HCT116 (cell line): ENCODE measurements at regions not wholly inside any gene's neighbourhood (a gene's known extent, or its start where the extent isn't known, plus 50 kb on each side); places are given as distances from the start of the nearest gene placed in this dataset.

Source experiments
- ATAC-seq: fragments of 200-7000 bp; cut with Tn5 transposase; 2 replicates; pipeline ENCODE4 v1.9.1; 2020; ENCODE audit warnings: mild to moderate bottlenecking, moderate library complexity
- BruUV-seq: library from RNA; stranded (reverse); fragments of 400-500 nt; replicated peaks from 2 replicates; lab custom pipeline; 2021; lab: Mats Ljungman, UMichigan
- CTCF ChIA-PET: fragments of 300-600 bp; sonication (Branson Sonifier 250); formaldehyde crosslinking; loops from one replicate; lab custom pipeline; 2021; ENCODE audit warnings: antibody characterized with exemption; lab: Charles Lee
- POLR2A ChIA-PET: fragments of 300-600, 350-600 bp; sonication (Branson Sonifier 250); formaldehyde crosslinking; loops from one replicate; lab custom pipeline; 2021; ENCODE audit warnings: antibody characterized with exemption; lab: Charles Lee
- RAD21 ChIA-PET, 2 experiments: fragments of 300-600 bp; sonication (Branson Sonifier 250); formaldehyde crosslinking; loops; one replicate each; lab custom pipeline; 2023; ENCODE audit warnings: low total read pairs in 2 of 2; ENCODE audit not compliant: uncharacterized antibody in 2 of 2, unreplicated experiment in 2 of 2, low non-redundant PET in 1 of 2; lab: Charles Lee
- DNase-seq: peaks from one replicate; pipeline ENCODE4 v3.0.0-alpha.2; 2010; ENCODE audit warnings: low read depth, low spot score
- H2AFZ ChIP-seq: fragments of 200-600 bp; shearing (Covaris generic), sonication (generic); 2 replicates; pipeline ENCODE4 v1.6.1; 2017; ENCODE audit warnings: low read depth, mixed run types, mixed read lengths, antibody characterized with exemption, low read length; ENCODE audit not compliant: poor library complexity, severe bottlenecking
- H3K27ac ChIP-seq: 2 replicates; pipeline ENCODE4 v1.5.1; 2012; ENCODE audit warnings: low read depth, low read length
- H3K27me3 ChIP-seq: fragments of 200-600 bp; sonication (generic); 2 replicates; pipeline ENCODE4 v1.6.1; 2016; ENCODE audit warnings: mixed run types, low read length, mixed read lengths; ENCODE audit not compliant: insufficient read depth
- H3K36me3 ChIP-seq, 2 experiments: fragments of 200-500 bp in 1 of 2; fragments of 200-600 bp in 1 of 2; sonication (Bioruptor generic) in 1 of 2; sonication (generic) in 1 of 2; 2 replicates each; pipeline versions ENCODE4 v1.5.1 to v1.6.1; 2014 to 2016; ENCODE audit warnings: low read length in 2 of 2, inconsistent platforms in 1 of 2, mixed read lengths in 1 of 2, mixed run types in 1 of 2; ENCODE audit not compliant: insufficient read depth in 2 of 2, control insufficient read depth in 1 of 2
- H3K4me1 ChIP-seq, 2 experiments: fragments of 200-600 bp in 1 of 2; sonication (generic) in 1 of 2; 2 replicates each; pipeline versions ENCODE4 v1.5.1 to v1.6.1; 2012 to 2017; ENCODE audit warnings: low read length in 2 of 2, inconsistent platforms in 1 of 2, mild to moderate bottlenecking in 1 of 2, mixed read lengths in 1 of 2, mixed run types in 1 of 2, moderate library complexity in 1 of 2; ENCODE audit not compliant: insufficient read depth in 2 of 2, control insufficient read depth in 1 of 2
- H3K4me2 ChIP-seq: fragments of 200-600 bp; sonication (generic); 2 replicates; pipeline ENCODE4 v1.6.1; 2017; ENCODE audit warnings: mixed run types, low read length, mixed read lengths
- H3K4me3 ChIP-seq, 2 experiments: fragments of 200-600 bp in 1 of 2; sonication (generic) in 1 of 2; replicated peaks in 1 of 2; 2 replicates each; pipeline ENCODE4 v1.5.1; 2011 to 2016; ENCODE audit warnings: low read length in 2 of 2, control low read depth in 1 of 2, low read depth in 1 of 2, mild to moderate bottlenecking in 1 of 2, mixed read lengths in 1 of 2, mixed run types in 1 of 2
- H3K79me2 ChIP-seq: fragments of 200-600 bp; sonication (generic); 2 replicates; pipeline ENCODE4 v1.6.1; 2017; ENCODE audit warnings: mild to moderate bottlenecking, mixed run types, low read length, moderate library complexity, mixed read lengths; ENCODE audit not compliant: insufficient read depth
- H3K9ac ChIP-seq: fragments of 200-600 bp; sonication (generic); 2 replicates; pipeline ENCODE4 v1.6.1; 2016; ENCODE audit warnings: low read length, mixed read lengths
- H3K9me2 ChIP-seq: fragments of 200-600 bp; sonication (generic), shearing (Covaris generic); 2 replicates; pipeline ENCODE4 v1.6.1; 2017; ENCODE audit warnings: mixed run types, mild to moderate bottlenecking, moderate library complexity; ENCODE audit not compliant: insufficient read depth
- H3K9me3 ChIP-seq, 2 experiments: fragments of 200-500 bp in 1 of 2; fragments of 200-600 bp in 1 of 2; sonication (Bioruptor generic) in 1 of 2; sonication (generic) in 1 of 2; 2 replicates each; pipeline ENCODE4 v1.6.1; 2014 to 2017; ENCODE audit warnings: low read length in 2 of 2, mixed read lengths in 2 of 2, inconsistent platforms in 1 of 2, low read depth in 1 of 2, mild to moderate bottlenecking in 1 of 2, mixed run types in 1 of 2, moderate library complexity in 1 of 2; ENCODE audit not compliant: control insufficient read depth in 1 of 2, insufficient read depth in 1 of 2
- H4K20me1 ChIP-seq: fragments of 200-600 bp; sonication (generic), shearing (Covaris generic); 2 replicates; pipeline ENCODE4 v1.6.1; 2017; ENCODE audit warnings: mixed run types, mild to moderate bottlenecking, moderate library complexity; ENCODE audit not compliant: insufficient read depth
- CBX3 ChIP-seq: IDR thresholded peaks from 2 replicates; pipeline ENCODE4 v1.6.1; 2012; ENCODE audit warnings: low read depth
- EGR1 ChIP-seq: IDR thresholded peaks from 2 replicates; pipeline ENCODE4 v1.6.1; 2012; ENCODE audit warnings: low read depth
- EZH2phosphoT487 ChIP-seq: fragments of 200-600 bp; IDR thresholded peaks from 2 replicates; pipeline ENCODE4 v1.6.1; 2018; ENCODE audit warnings: antibody characterized with exemption, borderline replicate concordance
- FOSL1 ChIP-seq: IDR thresholded peaks from 2 replicates; pipeline ENCODE4 v1.6.1; 2012; ENCODE audit warnings: low read depth
- RAD21 ChIP-seq: IDR thresholded peaks from 2 replicates; pipeline ENCODE4 v1.6.1; 2012; ENCODE audit warnings: low read depth, mild to moderate bottlenecking
- SRF ChIP-seq: IDR thresholded peaks from 2 replicates; pipeline ENCODE4 v1.6.1; 2012; ENCODE audit warnings: low read depth
- TCF7L2 ChIP-seq: IDR thresholded peaks from 2 replicates; pipeline ENCODE4 v1.7.0; 2011; ENCODE audit warnings: borderline replicate concordance, inconsistent platforms; ENCODE audit not compliant: insufficient read depth, insufficient read length; ENCODE audit errors: extremely low read depth
- ZNF274 ChIP-seq: fragments of 200-500 bp; sonication (Bioruptor generic); IDR thresholded peaks from 2 replicates; pipeline ENCODE4 v1.6.1; 2014; ENCODE audit warnings: mild to moderate bottlenecking, low read depth, low read length, inconsistent platforms
- intact Hi-C: fragments of 100-400 bp; cut with micrococcal nuclease; formaldehyde crosslinking; loops from 2 replicates; pipeline ENCODE4 v1.10.0; 2022
- TF ChIP-seq, protein P1 (sequence below): IDR thresholded peaks from 2 replicates; pipeline ENCODE4 v1.6.1; 2012
- TF ChIP-seq, protein P2 (sequence below), 3 experiments: fragments of 200-600 bp in 1 of 3; sonication (generic) in 1 of 3; IDR thresholded peaks in 2 of 3; conservative IDR thresholded peaks in 1 of 3; 2 replicates each; pipeline ENCODE4 v1.5.1; 2012 to 2017; ENCODE audit warnings: low read depth in 2 of 3, low read length in 2 of 3, antibody characterized with exemption in 1 of 3, borderline replicate concordance in 1 of 3, control low read depth in 1 of 3, mild to moderate bottlenecking in 1 of 3, mixed read lengths in 1 of 3, mixed run types in 1 of 3, moderate library complexity in 1 of 3; ENCODE audit not compliant: insufficient read depth in 1 of 3
- TF ChIP-seq, protein P3 (sequence below): IDR thresholded peaks from 2 replicates; pipeline ENCODE4 v1.6.1; 2011; ENCODE audit warnings: mild to moderate bottlenecking, low read length, moderate library complexity; ENCODE audit not compliant: insufficient replicate concordance; ENCODE audit errors: extremely low read depth
- TF ChIP-seq, protein P4 (sequence below): IDR thresholded peaks from 2 replicates; pipeline ENCODE4 v1.6.1; 2012

DNA sequence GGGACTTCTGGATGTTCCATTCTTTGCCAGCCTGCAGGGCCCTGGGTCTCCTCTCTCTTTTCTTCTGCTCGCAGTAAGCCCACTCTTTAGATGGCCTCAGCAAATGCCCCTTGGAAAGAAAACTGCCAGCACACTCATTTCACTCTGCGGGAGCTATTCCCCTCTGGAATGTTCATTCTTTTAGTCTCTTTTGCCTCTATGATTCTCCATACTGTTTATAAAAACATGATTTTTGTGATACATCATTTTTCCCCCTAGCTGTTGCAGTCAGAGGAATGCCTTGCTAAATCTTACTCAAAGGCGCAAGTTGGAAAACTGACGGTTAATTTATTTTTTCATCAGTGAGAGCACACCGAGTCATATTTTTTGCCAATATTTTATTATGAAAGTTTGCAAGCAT, 184.9 kb downstream of the SNX19 start:
- DNase-seq (no peak), ATAC-seq (no peak)
- Histone ChIP-seq H3K4me1 (no peaks in the 10 kb centered on the region), H3K79me2 (no peaks in the 10 kb centered on the region), H2AFZ (no peak overlapping the region), H3K27me3 (no peaks in the 10 kb centered on the region; the same call in 1 of the 2 replicates), H3K4me2 (no peak overlapping the region), H3K27ac (no peak overlapping the region), H3K9me3 (no peaks in the 10 kb centered on the region), H4K20me1 (no peaks in the 10 kb centered on the region), H3K36me3 (no peaks in the 10 kb centered on the region), H3K9me2 (no peaks in the 10 kb centered on the region), H3K9ac (no peak overlapping the region), H3K4me3 (no peak overlapping the region)
- POLR2A ChIA-PET: no interaction called here
- RAD21 ChIA-PET: no interaction called here
- no TSS peak for BruUV-seq
- TF ChIP-seq EGR1: no peak
- no peak for TF ChIP-seq CBX3
- no peak for TF ChIP-seq RAD21
- no peak for TF ChIP-seq FOSL1
- TF ChIP-seq EZH2phosphoT487: no peak
- no peak for TF ChIP-seq SRF
- TF ChIP-seq ZNF274: no peak
- TF ChIP-seq, protein P1, sequence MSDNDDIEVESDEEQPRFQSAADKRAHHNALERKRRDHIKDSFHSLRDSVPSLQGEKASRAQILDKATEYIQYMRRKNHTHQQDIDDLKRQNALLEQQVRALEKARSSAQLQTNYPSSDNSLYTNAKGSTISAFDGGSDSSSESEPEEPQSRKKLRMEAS: no peak
- TF ChIP-seq, protein P2, sequence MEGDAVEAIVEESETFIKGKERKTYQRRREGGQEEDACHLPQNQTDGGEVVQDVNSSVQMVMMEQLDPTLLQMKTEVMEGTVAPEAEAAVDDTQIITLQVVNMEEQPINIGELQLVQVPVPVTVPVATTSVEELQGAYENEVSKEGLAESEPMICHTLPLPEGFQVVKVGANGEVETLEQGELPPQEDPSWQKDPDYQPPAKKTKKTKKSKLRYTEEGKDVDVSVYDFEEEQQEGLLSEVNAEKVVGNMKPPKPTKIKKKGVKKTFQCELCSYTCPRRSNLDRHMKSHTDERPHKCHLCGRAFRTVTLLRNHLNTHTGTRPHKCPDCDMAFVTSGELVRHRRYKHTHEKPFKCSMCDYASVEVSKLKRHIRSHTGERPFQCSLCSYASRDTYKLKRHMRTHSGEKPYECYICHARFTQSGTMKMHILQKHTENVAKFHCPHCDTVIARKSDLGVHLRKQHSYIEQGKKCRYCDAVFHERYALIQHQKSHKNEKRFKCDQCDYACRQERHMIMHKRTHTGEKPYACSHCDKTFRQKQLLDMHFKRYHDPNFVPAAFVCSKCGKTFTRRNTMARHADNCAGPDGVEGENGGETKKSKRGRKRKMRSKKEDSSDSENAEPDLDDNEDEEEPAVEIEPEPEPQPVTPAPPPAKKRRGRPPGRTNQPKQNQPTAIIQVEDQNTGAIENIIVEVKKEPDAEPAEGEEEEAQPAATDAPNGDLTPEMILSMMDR (IDR thresholded peaks at IDR 0.05 in 2 of 3, conservative IDR thresholded peaks at IDR 0.05 in 1 of 3; ENCODE audit: borderline replicate concordance in 1 of 3, insufficient read depth in 1 of 3, low read depth in 2 of 3, low read length in 2 of 3): no peak
- intact Hi-C loops: no loop called here
- CTCF ChIA-PET: no interaction called here

DNA sequence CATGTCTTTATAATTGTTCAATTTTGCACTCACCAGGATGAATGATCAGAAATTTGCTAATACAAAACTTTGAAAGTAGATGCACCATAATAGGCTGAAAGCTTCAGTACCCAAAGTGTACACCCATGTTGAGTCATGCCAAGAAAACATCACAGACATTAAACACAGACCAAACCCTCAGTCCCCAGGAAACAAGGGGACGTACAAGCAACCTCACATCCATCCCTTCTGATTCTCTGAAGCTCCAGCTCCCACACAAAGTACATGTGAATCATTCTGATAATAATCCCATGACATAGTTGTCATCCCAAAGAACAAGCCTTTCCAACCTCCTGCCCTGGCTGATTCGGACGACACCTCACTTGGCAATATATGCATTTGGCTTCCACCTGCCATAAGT, 183.8 kb downstream of the SNX19 start:
- CTCF ChIA-PET: no interaction called here
- no peak for DNase-seq

More for the DNA sequence above, 183.8 kb downstream of the SNX19 start:
- Histone ChIP-seq H3K4me3 (no peak overlapping the region), H3K36me3 (no peaks in the 10 kb centered on the region), H3K27ac (no peak overlapping the region), H3K9ac (no peak overlapping the region), H3K9me2 (no peaks in the 10 kb centered on the region), H3K4me1 (no peaks in the 10 kb centered on the region), H3K79me2 (no peaks in the 10 kb centered on the region), H4K20me1 (no peaks in the 10 kb centered on the region), H2AFZ (no peak overlapping the region), H3K4me2 (no peak overlapping the region), H3K9me3 (no peaks in the 10 kb centered on the region), H3K27me3 (no peaks in the 10 kb centered on the region; the same call in 1 of the 2 replicates)
- TF ChIP-seq, protein P3, sequence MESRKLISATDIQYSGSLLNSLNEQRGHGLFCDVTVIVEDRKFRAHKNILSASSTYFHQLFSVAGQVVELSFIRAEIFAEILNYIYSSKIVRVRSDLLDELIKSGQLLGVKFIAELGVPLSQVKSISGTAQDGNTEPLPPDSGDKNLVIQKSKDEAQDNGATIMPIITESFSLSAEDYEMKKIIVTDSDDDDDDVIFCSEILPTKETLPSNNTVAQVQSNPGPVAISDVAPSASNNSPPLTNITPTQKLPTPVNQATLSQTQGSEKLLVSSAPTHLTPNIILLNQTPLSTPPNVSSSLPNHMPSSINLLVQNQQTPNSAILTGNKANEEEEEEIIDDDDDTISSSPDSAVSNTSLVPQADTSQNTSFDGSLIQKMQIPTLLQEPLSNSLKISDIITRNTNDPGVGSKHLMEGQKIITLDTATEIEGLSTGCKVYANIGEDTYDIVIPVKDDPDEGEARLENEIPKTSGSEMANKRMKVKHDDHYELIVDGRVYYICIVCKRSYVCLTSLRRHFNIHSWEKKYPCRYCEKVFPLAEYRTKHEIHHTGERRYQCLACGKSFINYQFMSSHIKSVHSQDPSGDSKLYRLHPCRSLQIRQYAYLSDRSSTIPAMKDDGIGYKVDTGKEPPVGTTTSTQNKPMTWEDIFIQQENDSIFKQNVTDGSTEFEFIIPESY: no peak
- TF ChIP-seq, protein P4, sequence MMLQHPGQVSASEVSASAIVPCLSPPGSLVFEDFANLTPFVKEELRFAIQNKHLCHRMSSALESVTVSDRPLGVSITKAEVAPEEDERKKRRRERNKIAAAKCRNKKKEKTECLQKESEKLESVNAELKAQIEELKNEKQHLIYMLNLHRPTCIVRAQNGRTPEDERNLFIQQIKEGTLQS: no peak
- no peak for TF ChIP-seq EGR1
- no peak for TF ChIP-seq TCF7L2
- ATAC-seq: no peak
- POLR2A ChIA-PET: no interaction called here
- RAD21 ChIA-PET: no interaction called here
- intact Hi-C loops: no loop called here
- BruUV-seq: no TSS peak
